Calu3 (cell line): ENCODE measurements at regions not wholly inside any gene's neighbourhood (a gene's known extent, or its start where the extent isn't known, plus 50 kb on each side); places are given as distances from the start of the nearest gene placed in this dataset.
A peak's percentile ranks its signal among the peaks of the same experiment; 100 is the strongest.

Experiments
- BruUV-seq: library from RNA; stranded (reverse); fragments of 400-500 nt; replicated peaks from 2 replicates; lab custom pipeline; 2021; lab: Mats Ljungman, UMichigan
- CTCF ChIA-PET: fragments of 300-600 bp; sonication (Branson Sonifier 250); formaldehyde crosslinking; loops from one replicate; lab custom pipeline; 2022; ENCODE audit warnings: antibody characterized with exemption; lab: Charles Lee
- DNase-seq: peaks from one replicate; pipeline ENCODE4 v3.0.0; 2022
- H3K27ac Mint-ChIP-seq: one replicate; pipeline ENCODE4 v1.8.0; 2022; ENCODE audit warnings: mixed read lengths; ENCODE audit not compliant: unreplicated experiment
- H3K27me3 Mint-ChIP-seq: one replicate; pipeline ENCODE4 v1.8.0; 2022; ENCODE audit warnings: mixed read lengths; ENCODE audit not compliant: unreplicated experiment
- H3K36me3 Mint-ChIP-seq: one replicate; pipeline ENCODE4 v1.8.0; 2022; ENCODE audit warnings: mild to moderate bottlenecking, moderate library complexity, mixed read lengths; ENCODE audit not compliant: insufficient read depth, unreplicated experiment
- H3K4me1 Mint-ChIP-seq: one replicate; pipeline ENCODE4 v1.8.0; 2022; ENCODE audit warnings: mild to moderate bottlenecking, low read depth, mixed read lengths; ENCODE audit not compliant: unreplicated experiment
- H3K4me3 Mint-ChIP-seq: one replicate; pipeline ENCODE4 v1.8.0; 2022; ENCODE audit warnings: mild to moderate bottlenecking, low read depth, moderate library complexity, mixed read lengths; ENCODE audit not compliant: unreplicated experiment
- H3K9me3 Mint-ChIP-seq: one replicate; pipeline ENCODE4 v1.8.0; 2022; ENCODE audit warnings: low read depth, mixed read lengths; ENCODE audit not compliant: unreplicated experiment
- intact Hi-C: fragments of 100-400 bp; cut with micrococcal nuclease; formaldehyde crosslinking; loops from one replicate; pipeline ENCODE4 v1.10.0; 2022; ENCODE audit not compliant: unreplicated experiment
- TF ChIP-seq, protein P1 (sequence below): fragments of 200-600 bp; IDR thresholded peaks from one replicate; pipeline ENCODE4 v1.8.0; 2022; ENCODE audit warnings: antibody characterized with exemption; ENCODE audit not compliant: unreplicated experiment

- intact Hi-C loops: loop anchor here (2.0 kb wide), 2 partner anchors 93 to 143 kb away; no protein-coding TSS in a partner anchor
- H3K36me3 Mint-ChIP-seq: no peaks in the 10 kb centered on the region
- H3K27ac Mint-ChIP-seq: no peak overlapping the region
- peaks cover 6% of the 10 kb centered on the region for H3K9me3 Mint-ChIP-seq
- H3K4me1 Mint-ChIP-seq: peaks cover 8% of the 10 kb centered on the region
- no peaks in the 10 kb centered on the region for H3K27me3 Mint-ChIP-seq
- CTCF ChIA-PET: interaction anchor here (0.6 to 3.0 kb wide), 2 partner anchors 97 to 152 kb away, joined by 3 to 45 read pairs; no protein-coding TSS in a partner anchor
- DNase-seq: no peak
- TF ChIP-seq, protein P1, sequence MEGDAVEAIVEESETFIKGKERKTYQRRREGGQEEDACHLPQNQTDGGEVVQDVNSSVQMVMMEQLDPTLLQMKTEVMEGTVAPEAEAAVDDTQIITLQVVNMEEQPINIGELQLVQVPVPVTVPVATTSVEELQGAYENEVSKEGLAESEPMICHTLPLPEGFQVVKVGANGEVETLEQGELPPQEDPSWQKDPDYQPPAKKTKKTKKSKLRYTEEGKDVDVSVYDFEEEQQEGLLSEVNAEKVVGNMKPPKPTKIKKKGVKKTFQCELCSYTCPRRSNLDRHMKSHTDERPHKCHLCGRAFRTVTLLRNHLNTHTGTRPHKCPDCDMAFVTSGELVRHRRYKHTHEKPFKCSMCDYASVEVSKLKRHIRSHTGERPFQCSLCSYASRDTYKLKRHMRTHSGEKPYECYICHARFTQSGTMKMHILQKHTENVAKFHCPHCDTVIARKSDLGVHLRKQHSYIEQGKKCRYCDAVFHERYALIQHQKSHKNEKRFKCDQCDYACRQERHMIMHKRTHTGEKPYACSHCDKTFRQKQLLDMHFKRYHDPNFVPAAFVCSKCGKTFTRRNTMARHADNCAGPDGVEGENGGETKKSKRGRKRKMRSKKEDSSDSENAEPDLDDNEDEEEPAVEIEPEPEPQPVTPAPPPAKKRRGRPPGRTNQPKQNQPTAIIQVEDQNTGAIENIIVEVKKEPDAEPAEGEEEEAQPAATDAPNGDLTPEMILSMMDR: no peak
- no peak overlapping the region for H3K4me3 Mint-ChIP-seq
- BruUV-seq: no TSS peak
Observed at GRCh38 chr11:26134053-26134452, 197.9 kb upstream of the ANO3 start.

DNA sequence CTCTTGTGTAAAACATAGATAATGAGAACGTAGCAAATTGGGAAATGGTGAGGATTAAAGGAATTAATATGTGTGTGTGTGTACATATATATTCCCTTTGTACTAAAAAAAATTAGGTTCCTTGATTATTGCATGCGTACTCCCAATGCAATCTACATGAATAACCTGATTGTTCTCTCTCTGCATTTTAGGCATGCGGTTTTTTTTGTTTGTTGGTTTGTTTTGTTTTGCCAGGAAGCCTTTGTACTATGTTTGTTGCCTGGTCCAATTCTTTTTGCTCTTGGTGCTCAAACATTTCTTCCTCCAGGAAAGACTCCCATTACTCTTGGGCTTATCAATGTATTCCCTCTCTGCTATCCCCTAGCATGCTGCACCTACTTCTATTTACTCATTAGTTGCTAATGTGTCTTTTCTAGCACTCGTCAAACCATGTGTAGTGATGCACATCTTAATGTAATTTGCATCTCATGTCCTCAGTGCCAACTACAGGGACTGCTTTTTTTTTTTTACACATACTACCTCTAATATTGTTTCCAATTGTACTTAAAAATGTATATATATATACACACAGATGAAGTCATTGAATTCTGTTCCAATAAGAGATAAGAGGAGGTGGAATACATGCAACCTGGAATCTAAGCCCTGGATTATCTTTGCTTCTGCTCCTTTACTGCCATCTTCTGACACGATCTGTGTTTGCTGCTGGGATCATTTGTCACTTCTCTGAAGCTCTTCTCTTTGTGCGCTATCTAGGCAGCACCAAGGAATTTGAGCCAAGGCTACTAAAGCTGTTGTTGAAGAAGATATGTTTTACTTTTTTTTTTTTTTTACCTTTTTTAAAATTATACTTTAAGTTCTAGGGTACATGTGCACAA, 197.2 kb upstream of the ANO3 start:
- CTCF ChIA-PET: interaction anchor here (0.6 to 3.0 kb wide), 6 partner anchors 13 to 159 kb away, joined by 3 to 45 read pairs (median 3); no protein-coding TSS in a partner anchor
- H3K9me3 Mint-ChIP-seq: peaks cover 6% of the 10 kb centered on the region
- DNase-seq: peak; percentile 23
- no TSS peak for BruUV-seq
- no peak overlapping the region for H3K4me3 Mint-ChIP-seq
- H3K36me3 Mint-ChIP-seq: no peaks in the 10 kb centered on the region
- H3K27me3 Mint-ChIP-seq: no peaks in the 10 kb centered on the region
- TF ChIP-seq, protein P1: no peak
- intact Hi-C loops: loop anchor here (1.0 to 2.0 kb wide), 3 partner anchors 92 to 152 kb away; no protein-coding TSS in a partner anchor
- H3K4me1 Mint-ChIP-seq: peaks cover 8% of the 10 kb centered on the region
- no peak overlapping the region for H3K27ac Mint-ChIP-seq

DNA sequence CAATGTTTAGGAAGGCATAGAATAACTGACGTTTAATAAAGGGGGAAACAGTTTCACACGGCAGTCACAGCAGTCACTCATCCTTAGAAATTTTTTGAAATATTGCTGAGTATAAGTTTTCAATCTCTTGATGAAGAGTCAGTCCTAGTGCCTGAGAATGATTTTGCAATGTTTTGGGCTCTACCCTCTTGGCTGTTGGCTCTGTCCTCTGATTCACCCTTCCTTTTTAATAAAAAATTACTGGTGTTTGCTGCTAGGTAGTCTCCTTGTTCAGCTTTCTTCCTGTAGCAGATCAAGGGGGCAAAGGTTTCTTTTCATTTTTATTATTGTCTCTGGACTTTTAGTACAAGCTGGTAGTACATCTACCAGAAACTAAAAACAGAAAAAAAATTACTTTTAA, 194.3 kb upstream of the ANO3 start:
- H3K4me1 Mint-ChIP-seq: peaks cover 8% of the 10 kb centered on the region
- CTCF ChIA-PET: interaction anchor here (2.1 kb wide), 1 partner anchor 156 kb away, joined by 14 read pairs; no protein-coding TSS in a partner anchor
- no peak for DNase-seq
- H3K9me3 Mint-ChIP-seq: peaks cover 2% of the 10 kb centered on the region
- H3K4me3 Mint-ChIP-seq: no peak overlapping the region
- no TSS peak for BruUV-seq
- intact Hi-C loops: no loop called here
- TF ChIP-seq, protein P1: no peak
- H3K36me3 Mint-ChIP-seq: no peaks in the 10 kb centered on the region
- H3K27ac Mint-ChIP-seq: no peak overlapping the region
- no peaks in the 10 kb centered on the region for H3K27me3 Mint-ChIP-seq

DNA sequence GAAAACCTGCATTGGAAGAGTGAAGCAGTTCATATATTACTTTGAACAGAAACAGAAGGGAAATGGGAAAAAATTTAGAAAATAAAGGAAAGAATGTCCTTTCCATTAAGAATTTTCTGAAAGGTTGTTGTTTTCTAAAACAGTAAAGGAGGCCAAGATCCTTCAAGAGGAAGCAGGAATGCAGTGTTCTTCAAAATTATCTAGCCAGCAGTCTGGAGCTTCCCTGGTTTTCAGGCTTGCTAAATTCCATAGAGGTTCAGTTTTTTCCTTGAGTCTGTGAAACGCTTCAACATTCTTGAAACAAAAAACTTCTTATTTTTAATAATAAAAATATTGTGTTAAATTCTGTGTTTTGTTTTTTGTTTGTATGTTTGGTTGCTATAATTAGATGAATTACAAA, 189.0 kb upstream of the ANO3 start:
- no peak for DNase-seq
- Mint-ChIP-seq H3K4me3 (no peak overlapping the region), H3K27me3 (no peaks in the 10 kb centered on the region), H3K27ac (no peak overlapping the region), H3K4me1 (peaks cover 17% of the 10 kb centered on the region), H3K36me3 (no peaks in the 10 kb centered on the region), H3K9me3 (peaks cover 2% of the 10 kb centered on the region)
- no TSS peak for BruUV-seq
- CTCF ChIA-PET: interaction anchor here (1.0 kb wide), 1 partner anchor 162 kb away, joined by 4 read pairs; no protein-coding TSS in a partner anchor
- TF ChIP-seq, protein P1: no peak
- intact Hi-C loops: no loop called here
